ENCODE measurements at regions not wholly inside any gene's neighbourhood (a gene's known extent, or its start where the extent isn't known, plus 50 kb on each side); places are given as distances from the start of the nearest gene placed in this dataset.

DNA sequence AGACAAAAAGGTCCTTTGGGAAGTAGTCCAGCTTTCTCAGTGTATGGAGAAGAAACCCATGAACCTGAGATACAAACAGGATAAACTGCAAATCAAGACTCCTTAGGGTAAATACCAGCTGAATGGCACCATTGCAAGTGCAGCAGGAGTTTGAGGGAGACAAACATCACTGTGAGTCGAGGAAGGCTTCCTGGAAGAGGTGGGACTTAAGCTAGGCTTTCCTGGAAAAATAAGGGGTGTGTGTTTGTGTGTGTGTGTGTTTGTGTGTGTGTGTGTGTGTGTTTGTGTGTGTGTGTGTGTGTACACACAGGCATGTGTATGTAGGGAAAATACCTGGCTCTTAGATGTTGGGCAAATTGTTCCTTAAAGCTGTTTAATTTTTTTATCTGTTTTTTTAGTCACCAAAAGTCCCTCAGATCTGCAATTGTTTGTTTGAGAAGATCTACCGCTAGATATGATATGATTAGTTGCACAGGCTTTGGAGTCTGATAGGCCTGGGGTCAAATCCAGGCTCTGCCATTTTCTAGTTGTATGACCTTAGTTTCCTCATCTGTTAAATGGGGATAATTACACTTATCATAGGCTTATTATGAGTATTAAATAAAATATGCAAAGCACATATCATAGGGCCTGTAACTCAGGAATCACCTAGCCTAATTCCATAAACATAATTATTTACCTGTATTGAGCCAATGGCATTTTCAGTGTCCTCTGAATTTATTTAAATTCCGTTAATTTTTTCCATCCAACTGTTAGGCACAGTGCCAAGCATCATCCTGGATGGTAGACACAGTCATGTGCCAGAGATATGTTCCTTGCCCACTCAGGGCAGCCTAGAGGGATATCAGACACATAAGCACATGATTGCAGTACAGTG is 85.6 kb upstream of the EED start:
- TF ChIP-seq, protein P1, sequence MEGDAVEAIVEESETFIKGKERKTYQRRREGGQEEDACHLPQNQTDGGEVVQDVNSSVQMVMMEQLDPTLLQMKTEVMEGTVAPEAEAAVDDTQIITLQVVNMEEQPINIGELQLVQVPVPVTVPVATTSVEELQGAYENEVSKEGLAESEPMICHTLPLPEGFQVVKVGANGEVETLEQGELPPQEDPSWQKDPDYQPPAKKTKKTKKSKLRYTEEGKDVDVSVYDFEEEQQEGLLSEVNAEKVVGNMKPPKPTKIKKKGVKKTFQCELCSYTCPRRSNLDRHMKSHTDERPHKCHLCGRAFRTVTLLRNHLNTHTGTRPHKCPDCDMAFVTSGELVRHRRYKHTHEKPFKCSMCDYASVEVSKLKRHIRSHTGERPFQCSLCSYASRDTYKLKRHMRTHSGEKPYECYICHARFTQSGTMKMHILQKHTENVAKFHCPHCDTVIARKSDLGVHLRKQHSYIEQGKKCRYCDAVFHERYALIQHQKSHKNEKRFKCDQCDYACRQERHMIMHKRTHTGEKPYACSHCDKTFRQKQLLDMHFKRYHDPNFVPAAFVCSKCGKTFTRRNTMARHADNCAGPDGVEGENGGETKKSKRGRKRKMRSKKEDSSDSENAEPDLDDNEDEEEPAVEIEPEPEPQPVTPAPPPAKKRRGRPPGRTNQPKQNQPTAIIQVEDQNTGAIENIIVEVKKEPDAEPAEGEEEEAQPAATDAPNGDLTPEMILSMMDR (IDR thresholded peaks at IDR 0.05), result no peak
- no peak for TF ChIP-seq POLR2A (IDR thresholded peaks at IDR 0.05)

All from ovary (tissue), 3 donors.